NT2/D1 (cell line): ENCODE measurements at regions not wholly inside any gene's neighbourhood (a gene's known extent, or its start where the extent isn't known, plus 50 kb on each side); places are given as distances from the start of the nearest gene placed in this dataset.

Source experiments
- DNase-seq: peaks from one replicate; pipeline ENCODE4 v3.0.0-alpha.2; 2011; ENCODE audit warnings: low read depth, low spot score
- H3K27me3 ChIP-seq: 2 replicates; pipeline ENCODE4 v1.6.0; 2011; ENCODE audit warnings: mild to moderate bottlenecking; ENCODE audit not compliant: insufficient read length, insufficient read depth
- H3K36me3 ChIP-seq: 2 replicates; pipeline ENCODE4 v1.6.1; 2011; ENCODE audit warnings: mild to moderate bottlenecking, low read length, mixed read lengths; ENCODE audit not compliant: insufficient read depth, insufficient read length
- H3K4me1 ChIP-seq: 2 replicates; pipeline ENCODE4 v1.5.1; 2011; ENCODE audit not compliant: insufficient read depth, insufficient read length
- H3K4me3 ChIP-seq: 2 replicates; pipeline ENCODE4 v1.5.1; 2011; ENCODE audit warnings: low read depth; ENCODE audit not compliant: insufficient read length
- H3K9ac ChIP-seq: 2 replicates; pipeline ENCODE4 v1.6.0; 2011; ENCODE audit warnings: low read depth; ENCODE audit not compliant: insufficient read length
- H3K9me3 ChIP-seq: 2 replicates; pipeline ENCODE4 v1.5.1; 2011; ENCODE audit warnings: mild to moderate bottlenecking, low read length; ENCODE audit not compliant: insufficient read depth
- SUZ12 ChIP-seq: IDR thresholded peaks from 2 replicates; pipeline ENCODE4 v1.6.1; 2011; ENCODE audit not compliant: insufficient read length, insufficient read depth; ENCODE audit errors: extremely low read depth
- YY1 ChIP-seq: IDR thresholded peaks from 2 replicates; pipeline ENCODE4 v1.6.1; 2011; ENCODE audit not compliant: insufficient read length, insufficient read depth
- ZNF274 ChIP-seq: IDR thresholded peaks from 2 replicates; pipeline ENCODE4 v1.6.1; 2011; ENCODE audit warnings: mild to moderate bottlenecking, low read depth, low read length

DNA sequence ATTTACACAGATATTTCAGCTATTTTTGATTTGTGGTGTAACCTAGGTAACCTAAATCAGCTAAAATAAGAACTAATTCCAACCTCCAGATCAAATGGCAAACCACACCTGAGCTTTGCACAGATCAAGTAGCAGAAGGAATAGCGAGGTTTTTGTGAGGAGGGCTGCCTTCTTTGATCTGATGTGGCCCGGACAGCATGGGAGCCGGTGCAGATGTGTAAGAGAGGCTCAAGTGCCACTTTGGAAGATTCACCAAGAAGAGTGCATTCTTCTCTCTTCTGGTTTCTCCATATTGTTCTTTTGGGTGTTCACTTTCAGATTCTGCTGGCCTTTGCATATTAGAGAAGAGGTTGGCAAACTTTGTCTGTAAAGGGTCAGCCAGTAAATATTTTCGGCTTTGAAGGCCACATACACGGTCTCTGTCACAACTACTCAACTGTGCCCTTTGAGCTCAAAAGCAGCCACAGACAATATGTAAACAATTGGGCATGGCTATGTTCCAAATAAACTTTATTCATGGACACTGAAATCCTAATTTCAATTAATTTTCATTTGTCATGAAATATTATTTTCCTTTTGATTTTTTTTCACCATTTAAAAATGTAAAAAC is 78.9 kb upstream of the FAM9C start:
- no peaks in the 10 kb centered on the region for H3K27me3 ChIP-seq
- H3K4me1 ChIP-seq, result no peaks in the 10 kb centered on the region
- TF ChIP-seq ZNF274 (no peak), SUZ12 (no peak), YY1 (no peak)
- no peak overlapping the region for H3K9ac ChIP-seq
- DNase-seq, result no peak
- H3K9me3 ChIP-seq, result no peaks in the 10 kb centered on the region; the same call in 1 of the 2 replicates
- H3K36me3 ChIP-seq, result no peaks in the 10 kb centered on the region
- no peak overlapping the region for H3K4me3 ChIP-seq

DNA sequence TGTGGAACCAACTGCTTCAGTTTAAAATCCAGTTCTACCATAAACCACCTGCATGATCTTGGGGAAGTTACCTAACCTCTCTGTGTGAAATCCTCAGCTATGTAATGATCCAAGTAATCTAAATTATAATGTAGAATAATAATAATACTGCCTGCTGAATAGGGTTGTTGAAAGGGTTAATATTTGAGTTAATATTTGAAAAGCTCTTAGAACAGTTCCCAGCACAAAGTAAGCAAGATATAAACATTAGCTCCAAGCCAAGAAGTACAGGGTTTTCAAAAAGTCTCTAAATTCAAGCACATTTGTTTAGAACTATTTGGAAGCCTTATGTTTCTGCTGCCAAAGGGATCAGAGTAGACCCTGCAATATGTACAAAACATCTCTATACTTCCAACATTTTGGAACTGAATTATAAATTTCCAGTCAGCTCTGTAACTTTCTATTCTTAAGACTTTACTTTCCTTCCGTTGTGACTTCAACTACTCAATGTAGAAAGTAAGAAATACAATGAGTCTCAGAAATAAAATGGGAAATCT is 76.7 kb upstream of the FAM9C start:
- no peak for DNase-seq

DNA sequence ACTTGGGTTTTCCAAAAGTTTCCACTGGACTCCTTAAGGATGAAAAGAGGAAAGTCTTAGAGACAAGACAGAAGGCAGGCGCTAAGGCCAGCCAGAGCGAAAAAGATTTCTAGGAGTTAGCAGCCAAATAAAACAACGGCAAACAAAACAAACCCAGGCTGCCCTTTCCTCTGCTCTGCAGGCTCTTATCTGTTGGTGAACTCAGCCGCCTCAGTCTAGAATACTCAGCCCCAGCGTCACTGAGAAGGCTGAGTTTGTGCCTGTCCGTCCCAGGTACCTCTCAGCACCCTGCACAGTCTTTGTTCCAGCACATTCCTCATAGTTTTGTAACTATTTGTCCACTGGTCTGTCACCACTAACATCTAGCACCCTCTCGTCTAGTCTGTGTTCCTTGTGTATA is 75.6 kb upstream of the FAM9C start:
- H3K4me1 ChIP-seq, result no peaks in the 10 kb centered on the region
- TF ChIP-seq YY1, result no peak
- TF ChIP-seq SUZ12, result no peak
- no peak for TF ChIP-seq ZNF274
- no peak overlapping the region for H3K9ac ChIP-seq
- H3K4me3 ChIP-seq, result no peak overlapping the region
- no peaks in the 10 kb centered on the region for H3K36me3 ChIP-seq
- H3K27me3 ChIP-seq, result no peaks in the 10 kb centered on the region
- H3K9me3 ChIP-seq, result peaks cover 12% of the 10 kb centered on the region; the same call in 1 of the 2 replicates
- no peak for DNase-seq

More for the DNA sequence above, 76.7 kb upstream of the FAM9C start:
- no peak overlapping the region for H3K4me3 ChIP-seq
- H3K36me3 ChIP-seq, result no peaks in the 10 kb centered on the region
- no peak overlapping the region for H3K9ac ChIP-seq
- no peaks in the 10 kb centered on the region for H3K27me3 ChIP-seq
- peaks cover 12% of the 10 kb centered on the region; the same call in 1 of the 2 replicates for H3K9me3 ChIP-seq
- no peaks in the 10 kb centered on the region for H3K4me1 ChIP-seq
- TF ChIP-seq SUZ12, result no peak
- no peak for TF ChIP-seq YY1
- TF ChIP-seq ZNF274, result no peak

DNA sequence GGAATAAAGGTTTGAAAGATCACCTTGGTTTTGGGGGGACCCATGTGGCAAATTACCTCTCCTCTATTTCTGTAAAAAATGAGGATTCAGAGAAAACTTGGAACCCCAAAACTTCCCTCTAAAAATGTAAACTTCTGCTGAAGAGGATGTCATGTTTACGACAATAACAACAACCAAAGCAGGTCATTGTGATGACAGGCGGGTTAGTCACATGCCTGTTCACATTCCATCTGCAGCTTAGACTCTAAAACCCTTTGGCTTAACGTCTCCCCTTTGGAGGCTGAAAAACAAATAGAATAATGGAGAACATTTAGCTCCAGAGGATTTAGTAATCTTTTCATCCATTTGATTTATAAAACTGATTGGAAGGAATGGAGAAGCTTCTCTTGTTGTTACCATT is 75.0 kb upstream of the FAM9C start:
- no peak overlapping the region for H3K4me3 ChIP-seq
- no peaks in the 10 kb centered on the region for H3K27me3 ChIP-seq
- H3K9ac ChIP-seq, result no peak overlapping the region
- no peak for DNase-seq
- H3K4me1 ChIP-seq, result no peaks in the 10 kb centered on the region
- H3K9me3 ChIP-seq, result peaks cover 12% of the 10 kb centered on the region; the same call in 1 of the 2 replicates
- TF ChIP-seq ZNF274 (no peak), SUZ12 (no peak), YY1 (no peak)
- no peaks in the 10 kb centered on the region for H3K36me3 ChIP-seq

DNA sequence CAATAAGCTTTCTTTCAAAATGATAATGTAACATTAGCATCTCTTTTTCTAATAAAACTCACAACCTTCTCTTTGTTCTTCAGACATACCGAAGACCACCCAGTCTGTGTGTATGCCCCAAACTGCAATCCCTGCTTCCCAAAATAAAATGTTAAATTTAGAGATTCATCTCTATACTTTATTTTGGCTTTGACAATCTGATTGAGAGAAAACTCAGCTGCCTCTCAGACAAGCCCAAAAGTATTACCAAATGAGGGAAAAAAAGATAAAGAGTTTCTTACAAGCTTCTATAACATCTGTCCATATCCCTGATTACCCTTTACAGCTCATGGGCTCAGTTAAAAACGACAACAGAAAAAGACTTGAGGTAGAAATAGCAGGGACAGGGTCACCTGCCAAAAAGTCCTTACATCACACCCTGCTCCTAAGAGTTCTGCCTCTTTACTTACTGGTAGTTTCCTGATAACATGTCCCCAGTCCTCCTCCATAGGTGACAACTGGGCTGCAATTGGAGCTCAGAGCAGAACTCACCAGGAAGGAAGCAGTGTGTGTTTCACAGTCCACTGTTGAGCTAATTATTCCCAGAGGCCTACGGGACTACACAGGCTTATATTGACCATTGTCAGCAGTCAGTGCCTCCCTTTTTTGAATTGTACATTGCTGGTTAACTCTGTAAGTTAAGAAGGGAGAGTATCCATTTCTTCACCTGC is 70.9 kb upstream of the FAM9C start:
- no peak for DNase-seq
- Histone ChIP-seq H3K9me3 (peaks cover 12% of the 10 kb centered on the region; the same call in 1 of the 2 replicates), H3K27me3 (no peaks in the 10 kb centered on the region), H3K36me3 (no peaks in the 10 kb centered on the region), H3K4me3 (no peak overlapping the region), H3K9ac (no peak overlapping the region), H3K4me1 (no peaks in the 10 kb centered on the region)
- no peak for TF ChIP-seq ZNF274

DNA sequence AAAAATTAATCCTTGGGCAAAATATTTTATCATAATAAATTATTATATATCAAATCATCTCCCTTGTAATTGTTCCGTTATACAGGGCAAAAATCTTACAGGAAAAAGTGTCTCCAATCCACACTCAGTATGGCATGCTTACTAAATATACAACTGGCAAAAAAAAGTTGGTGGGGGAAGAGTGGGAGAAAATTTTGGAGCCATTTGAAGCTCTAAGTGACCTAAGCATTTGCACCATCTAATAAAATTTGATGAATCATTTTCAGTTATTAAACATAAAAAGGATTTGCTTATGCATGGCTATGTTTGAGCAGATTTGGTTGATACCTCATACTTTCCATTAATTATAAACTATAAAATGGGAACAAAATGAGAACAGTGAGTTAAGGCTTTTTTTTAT is 68.1 kb upstream of the FAM9C start:
- TF ChIP-seq ZNF274, result no peak
- no peak for TF ChIP-seq SUZ12
- no peak for TF ChIP-seq YY1
- H3K36me3 ChIP-seq, result no peaks in the 10 kb centered on the region

More for the DNA sequence above, 68.1 kb upstream of the FAM9C start:
- no peak for DNase-seq
- Histone ChIP-seq H3K9me3 (peaks cover 12% of the 10 kb centered on the region; the same call in 1 of the 2 replicates), H3K4me1 (no peaks in the 10 kb centered on the region), H3K4me3 (no peak overlapping the region), H3K9ac (no peak overlapping the region), H3K27me3 (no peaks in the 10 kb centered on the region)
